Adrenal gland (tissue), 5 donors: ENCODE measurements at regions not wholly inside any gene's neighbourhood (a gene's known extent, or its start where the extent isn't known, plus 50 kb on each side); places are given as distances from the start of the nearest gene placed in this dataset.

Experiments
- POLR2A ChIP-seq, 2 donors: fragments of 450-650 bp; IDR thresholded peaks; one replicate each; pipeline ENCODE4 v1.6.1; 2017; ENCODE audit warnings: antibody characterized with exemption in 2 of 2, mild to moderate bottlenecking in 2 of 2, moderate library complexity in 1 of 2
- TF ChIP-seq, protein P1 (sequence below), 6 experiments: fragments of 450-650 bp in 4 of 6; fragments of 200-600 bp in 2 of 6; sonication (generic) in 1 of 6; IDR thresholded peaks; 1 replicate in 5 of 6; 2 replicates in 1 of 6; pipeline versions ENCODE4 v1.5.1 to v1.8.0; 2016 to 2021; ENCODE audit warnings: antibody characterized with exemption in 6 of 6, mild to moderate bottlenecking in 2 of 6, moderate library complexity in 1 of 6
- donor health status: DM: no; HTN: no; CAD: no.

DNA sequence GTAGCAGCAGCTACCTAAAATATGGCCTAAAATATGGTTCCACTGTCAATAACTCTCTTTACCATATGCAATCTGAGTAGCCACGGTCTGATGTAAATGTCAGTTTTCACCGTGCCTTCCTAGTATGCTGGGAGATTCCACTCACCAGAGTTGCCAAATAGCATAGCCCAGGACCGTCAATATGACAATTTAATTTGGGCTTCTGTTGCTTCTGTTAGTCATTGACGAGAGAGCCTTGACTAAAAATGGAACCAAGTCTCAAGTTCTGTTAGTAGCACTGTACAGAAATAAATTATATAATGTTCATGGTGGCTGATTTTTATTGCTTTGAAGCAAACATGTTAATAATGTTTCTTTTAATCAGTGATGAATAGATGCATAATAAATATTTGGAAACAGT lies 348.4 kb downstream of the BCAT1 start:
- TF ChIP-seq, protein P1, sequence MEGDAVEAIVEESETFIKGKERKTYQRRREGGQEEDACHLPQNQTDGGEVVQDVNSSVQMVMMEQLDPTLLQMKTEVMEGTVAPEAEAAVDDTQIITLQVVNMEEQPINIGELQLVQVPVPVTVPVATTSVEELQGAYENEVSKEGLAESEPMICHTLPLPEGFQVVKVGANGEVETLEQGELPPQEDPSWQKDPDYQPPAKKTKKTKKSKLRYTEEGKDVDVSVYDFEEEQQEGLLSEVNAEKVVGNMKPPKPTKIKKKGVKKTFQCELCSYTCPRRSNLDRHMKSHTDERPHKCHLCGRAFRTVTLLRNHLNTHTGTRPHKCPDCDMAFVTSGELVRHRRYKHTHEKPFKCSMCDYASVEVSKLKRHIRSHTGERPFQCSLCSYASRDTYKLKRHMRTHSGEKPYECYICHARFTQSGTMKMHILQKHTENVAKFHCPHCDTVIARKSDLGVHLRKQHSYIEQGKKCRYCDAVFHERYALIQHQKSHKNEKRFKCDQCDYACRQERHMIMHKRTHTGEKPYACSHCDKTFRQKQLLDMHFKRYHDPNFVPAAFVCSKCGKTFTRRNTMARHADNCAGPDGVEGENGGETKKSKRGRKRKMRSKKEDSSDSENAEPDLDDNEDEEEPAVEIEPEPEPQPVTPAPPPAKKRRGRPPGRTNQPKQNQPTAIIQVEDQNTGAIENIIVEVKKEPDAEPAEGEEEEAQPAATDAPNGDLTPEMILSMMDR (IDR thresholded peaks at IDR 0.05), result no peak
- no peak for TF ChIP-seq POLR2A (IDR thresholded peaks at IDR 0.05)
